Astrocyte (in vitro differentiated cells and primary cell): ENCODE measurements at regions not wholly inside any gene's neighbourhood (a gene's known extent, or its start where the extent isn't known, plus 50 kb on each side); places are given as distances from the start of the nearest gene placed in this dataset.

Experiments used
- DNase-seq: peaks from one replicate; pipeline ENCODE4 v3.0.0-alpha.2; 2010; ENCODE audit warnings: low read depth
- FAIRE-seq: peaks from 2 replicates; lab custom pipeline; 2011; peaks lifted over from hg19 to GRCh38; lab: Jason Lieb, UNC
- H2AFZ ChIP-seq: 2 replicates; pipeline ENCODE4 v1.6.0; 2012; ENCODE audit warnings: low read depth, low read length, inconsistent platforms
- H3K27ac ChIP-seq: 2 replicates; pipeline ENCODE4 v1.5.1; 2011; ENCODE audit warnings: low read depth, low read length, inconsistent platforms
- H3K27me3 ChIP-seq: 2 replicates; pipeline ENCODE4 v1.6.0; 2011; ENCODE audit warnings: low read length, inconsistent platforms; ENCODE audit not compliant: insufficient read depth
- H3K36me3 ChIP-seq: 2 replicates; pipeline ENCODE4 v1.5.1; 2011; ENCODE audit warnings: low read length, inconsistent platforms; ENCODE audit not compliant: insufficient read depth
- H3K4me1 ChIP-seq: 2 replicates; pipeline ENCODE4 v1.5.1; 2011; ENCODE audit warnings: low read length, inconsistent platforms; ENCODE audit not compliant: insufficient read depth
- H3K4me2 ChIP-seq: 2 replicates; pipeline ENCODE4 v1.6.0; 2012; ENCODE audit warnings: low read length, inconsistent platforms
- H3K4me3 ChIP-seq: 2 replicates; pipeline ENCODE4 v1.5.1; 2011; ENCODE audit warnings: low read depth, mild to moderate bottlenecking, low read length, inconsistent platforms; ENCODE audit not compliant: insufficient read depth
- H3K79me2 ChIP-seq: 2 replicates; pipeline ENCODE4 v1.6.0; 2012; ENCODE audit warnings: mild to moderate bottlenecking, low read length, inconsistent platforms; ENCODE audit not compliant: insufficient read depth
- H3K9ac ChIP-seq: 2 replicates; pipeline ENCODE4 v1.6.0; 2012; ENCODE audit warnings: mild to moderate bottlenecking, low read length, inconsistent platforms
- H3K9me3 ChIP-seq: 2 replicates; pipeline ENCODE4 v1.5.1; 2012; ENCODE audit warnings: low read depth, mild to moderate bottlenecking, low read length, inconsistent platforms; ENCODE audit not compliant: insufficient read depth
- H4K20me1 ChIP-seq: 2 replicates; pipeline ENCODE4 v1.6.0; 2012; ENCODE audit warnings: low read length, inconsistent platforms; ENCODE audit not compliant: insufficient read depth
- H3K27ac Mint-ChIP-seq: one replicate; pipeline ENCODE4 v1.8.0; 2021; ENCODE audit warnings: mild to moderate bottlenecking, mixed read lengths; ENCODE audit not compliant: unreplicated experiment
- H3K27me3 Mint-ChIP-seq: one replicate; pipeline ENCODE4 v1.8.0; 2021; ENCODE audit warnings: low read depth, mixed read lengths; ENCODE audit not compliant: unreplicated experiment
- H3K36me3 Mint-ChIP-seq: one replicate; pipeline ENCODE4 v1.8.0; 2021; ENCODE audit warnings: low read depth, mixed read lengths; ENCODE audit not compliant: unreplicated experiment
- H3K4me1 Mint-ChIP-seq: one replicate; pipeline ENCODE4 v1.8.0; 2021; ENCODE audit warnings: low read depth, mixed read lengths; ENCODE audit not compliant: unreplicated experiment
- H3K4me3 Mint-ChIP-seq: one replicate; pipeline ENCODE4 v1.8.0; 2021; ENCODE audit warnings: mild to moderate bottlenecking, moderate library complexity, mixed read lengths; ENCODE audit not compliant: unreplicated experiment
- H3K9me3 Mint-ChIP-seq: one replicate; pipeline ENCODE4 v1.8.0; 2021; ENCODE audit warnings: mild to moderate bottlenecking, mixed read lengths; ENCODE audit not compliant: unreplicated experiment
- EZH2 ChIP-seq: IDR thresholded peaks from 2 replicates; pipeline ENCODE4 v1.6.1; 2012; ENCODE audit warnings: mild to moderate bottlenecking, low read length, inconsistent platforms; ENCODE audit not compliant: insufficient read depth
- TF ChIP-seq, protein P1 (sequence below): IDR thresholded peaks from 2 replicates; pipeline ENCODE4 v1.5.1; 2011; ENCODE audit warnings: low read depth, mild to moderate bottlenecking, inconsistent platforms, low read length, moderate library complexity; ENCODE audit not compliant: insufficient read depth

DNA sequence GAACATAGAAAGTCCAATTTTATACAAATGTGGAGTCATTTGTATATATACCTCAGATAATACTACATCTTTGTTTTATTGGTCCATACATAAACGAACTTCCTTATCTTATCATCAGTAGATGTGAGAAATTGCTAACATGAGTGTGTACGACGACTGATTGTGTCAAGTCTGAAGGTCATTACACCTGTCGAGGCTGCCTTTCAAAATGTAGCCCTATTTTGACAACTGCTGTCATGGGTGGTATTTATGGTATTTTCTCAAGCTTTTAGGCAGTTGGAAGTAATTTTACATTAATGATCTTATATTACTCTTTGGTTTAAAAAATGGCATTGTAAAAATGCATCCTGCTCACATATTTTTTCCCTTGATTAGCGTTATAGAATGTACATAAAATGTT, 183.7 kb upstream of the DNAJC19 start:
- no peaks in the 10 kb centered on the region for H3K36me3 Mint-ChIP-seq
- no peaks in the 10 kb centered on the region for H3K4me1 Mint-ChIP-seq
- H3K4me3 ChIP-seq, result no peak overlapping the region
- no peak for TF ChIP-seq EZH2
- H3K27me3 Mint-ChIP-seq, result no peaks in the 10 kb centered on the region
- no peaks in the 10 kb centered on the region for H3K9me3 Mint-ChIP-seq
- DNase-seq (no peak), FAIRE-seq (no peak)
- no peaks in the 10 kb centered on the region for H3K4me1 ChIP-seq
- no peak overlapping the region for H3K27ac Mint-ChIP-seq
- H3K9ac ChIP-seq, result no peak overlapping the region
- H3K27me3 ChIP-seq, result no peaks in the 10 kb centered on the region
- no peaks in the 10 kb centered on the region for H4K20me1 ChIP-seq
- H3K27ac ChIP-seq, result no peak overlapping the region
- H3K9me3 ChIP-seq, result no peaks in the 10 kb centered on the region
- H3K36me3 ChIP-seq, result no peaks in the 10 kb centered on the region
- H3K4me2 ChIP-seq, result no peak overlapping the region
- no peaks in the 10 kb centered on the region for H3K79me2 ChIP-seq
- no peak overlapping the region for H2AFZ ChIP-seq
- no peak overlapping the region for H3K4me3 Mint-ChIP-seq

DNA sequence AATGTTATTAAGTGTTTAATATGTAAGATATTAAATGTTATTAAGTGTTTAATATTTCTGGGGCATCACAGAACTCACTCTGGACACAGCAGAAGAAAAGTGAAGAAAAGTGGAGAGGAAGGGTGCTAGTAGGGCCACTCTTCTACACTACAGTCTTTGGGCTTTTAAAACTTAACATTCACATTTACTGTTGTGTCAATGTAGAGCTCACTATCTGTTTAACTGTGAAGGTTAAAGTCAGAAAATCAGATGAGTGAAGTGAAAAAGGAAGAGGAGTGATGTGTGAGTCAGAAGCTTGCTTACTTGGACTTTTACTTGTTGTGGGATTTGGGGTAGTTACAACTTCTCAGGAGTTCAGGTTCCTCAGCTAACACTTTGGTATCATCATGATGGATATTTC, 145.3 kb upstream of the DNAJC19 start:
- no peak for TF ChIP-seq EZH2
- TF ChIP-seq, protein P1, sequence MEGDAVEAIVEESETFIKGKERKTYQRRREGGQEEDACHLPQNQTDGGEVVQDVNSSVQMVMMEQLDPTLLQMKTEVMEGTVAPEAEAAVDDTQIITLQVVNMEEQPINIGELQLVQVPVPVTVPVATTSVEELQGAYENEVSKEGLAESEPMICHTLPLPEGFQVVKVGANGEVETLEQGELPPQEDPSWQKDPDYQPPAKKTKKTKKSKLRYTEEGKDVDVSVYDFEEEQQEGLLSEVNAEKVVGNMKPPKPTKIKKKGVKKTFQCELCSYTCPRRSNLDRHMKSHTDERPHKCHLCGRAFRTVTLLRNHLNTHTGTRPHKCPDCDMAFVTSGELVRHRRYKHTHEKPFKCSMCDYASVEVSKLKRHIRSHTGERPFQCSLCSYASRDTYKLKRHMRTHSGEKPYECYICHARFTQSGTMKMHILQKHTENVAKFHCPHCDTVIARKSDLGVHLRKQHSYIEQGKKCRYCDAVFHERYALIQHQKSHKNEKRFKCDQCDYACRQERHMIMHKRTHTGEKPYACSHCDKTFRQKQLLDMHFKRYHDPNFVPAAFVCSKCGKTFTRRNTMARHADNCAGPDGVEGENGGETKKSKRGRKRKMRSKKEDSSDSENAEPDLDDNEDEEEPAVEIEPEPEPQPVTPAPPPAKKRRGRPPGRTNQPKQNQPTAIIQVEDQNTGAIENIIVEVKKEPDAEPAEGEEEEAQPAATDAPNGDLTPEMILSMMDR, result no peak
- no peak overlapping the region for H3K4me2 ChIP-seq
- no peak overlapping the region for H3K27ac ChIP-seq
- Mint-ChIP-seq H3K9me3 (peaks cover 3% of the 10 kb centered on the region), H3K36me3 (no peaks in the 10 kb centered on the region), H3K4me1 (no peaks in the 10 kb centered on the region), H3K27ac (no peak overlapping the region), H3K4me3 (no peak overlapping the region), H3K27me3 (no peaks in the 10 kb centered on the region)
- no peaks in the 10 kb centered on the region for H3K9me3 ChIP-seq
- H3K4me3 ChIP-seq, result no peak overlapping the region
- no peaks in the 10 kb centered on the region for H3K36me3 ChIP-seq
- no peak for FAIRE-seq
- H2AFZ ChIP-seq, result no peak overlapping the region
- no peak overlapping the region for H3K9ac ChIP-seq
- H3K79me2 ChIP-seq, result no peaks in the 10 kb centered on the region
- H4K20me1 ChIP-seq, result no peaks in the 10 kb centered on the region
- H3K27me3 ChIP-seq, result no peaks in the 10 kb centered on the region
- no peak for DNase-seq
- no peaks in the 10 kb centered on the region for H3K4me1 ChIP-seq

DNA sequence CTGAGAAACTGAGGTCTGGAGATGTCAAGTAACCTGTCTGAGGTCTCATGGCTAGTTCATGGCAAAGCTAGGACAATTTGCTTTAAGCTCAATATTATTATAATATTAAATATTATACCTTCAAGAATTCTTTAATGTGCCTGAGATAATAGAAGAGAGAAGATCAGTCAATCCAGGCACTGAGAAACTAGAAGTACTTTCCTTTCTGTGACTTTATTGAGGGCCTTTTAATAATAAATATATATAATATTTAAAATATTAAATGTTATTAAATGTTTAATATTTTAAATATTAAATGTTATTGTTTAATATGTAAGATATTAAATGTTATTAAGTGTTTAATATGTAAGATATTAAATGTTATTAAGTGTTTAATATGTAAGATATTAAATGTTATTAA, 144.3 kb upstream of the DNAJC19 start:
- Mint-ChIP-seq H3K4me3 (no peak overlapping the region), H3K27ac (no peak overlapping the region), H3K36me3 (no peaks in the 10 kb centered on the region), H3K9me3 (peaks cover 3% of the 10 kb centered on the region), H3K27me3 (no peaks in the 10 kb centered on the region), H3K4me1 (no peaks in the 10 kb centered on the region)
- Histone ChIP-seq H3K27ac (no peak overlapping the region), H3K36me3 (no peaks in the 10 kb centered on the region), H3K4me1 (no peaks in the 10 kb centered on the region), H3K27me3 (no peaks in the 10 kb centered on the region), H3K4me3 (no peak overlapping the region), H4K20me1 (no peaks in the 10 kb centered on the region), H2AFZ (no peak overlapping the region), H3K79me2 (no peaks in the 10 kb centered on the region), H3K9ac (no peak overlapping the region), H3K4me2 (no peak overlapping the region), H3K9me3 (no peaks in the 10 kb centered on the region)
- FAIRE-seq (no peak), DNase-seq (no peak)
- no peak for TF ChIP-seq EZH2
- TF ChIP-seq, protein P1, result no peak
